HCT116 (cell line): ENCODE measurements at regions not wholly inside any gene's neighbourhood (a gene's known extent, or its start where the extent isn't known, plus 50 kb on each side); places are given as distances from the start of the nearest gene placed in this dataset.

Experiments
- ATAC-seq: fragments of 200-7000 bp; cut with Tn5 transposase; 2 replicates; pipeline ENCODE4 v1.9.1; 2020; ENCODE audit warnings: mild to moderate bottlenecking, moderate library complexity
- BruUV-seq: library from RNA; stranded (reverse); fragments of 400-500 nt; replicated peaks from 2 replicates; lab custom pipeline; 2021; lab: Mats Ljungman, UMichigan
- CTCF ChIA-PET: fragments of 300-600 bp; sonication (Branson Sonifier 250); formaldehyde crosslinking; loops from one replicate; lab custom pipeline; 2021; ENCODE audit warnings: antibody characterized with exemption; lab: Charles Lee
- POLR2A ChIA-PET: fragments of 300-600, 350-600 bp; sonication (Branson Sonifier 250); formaldehyde crosslinking; loops from one replicate; lab custom pipeline; 2021; ENCODE audit warnings: antibody characterized with exemption; lab: Charles Lee
- RAD21 ChIA-PET, 2 experiments: fragments of 300-600 bp; sonication (Branson Sonifier 250); formaldehyde crosslinking; loops; one replicate each; lab custom pipeline; 2023; ENCODE audit warnings: low total read pairs in 2 of 2; ENCODE audit not compliant: uncharacterized antibody in 2 of 2, unreplicated experiment in 2 of 2, low non-redundant PET in 1 of 2; lab: Charles Lee
- DNase-seq: peaks from one replicate; pipeline ENCODE4 v3.0.0-alpha.2; 2010; ENCODE audit warnings: low read depth, low spot score
- H2AFZ ChIP-seq: fragments of 200-600 bp; shearing (Covaris generic), sonication (generic); 2 replicates; pipeline ENCODE4 v1.6.1; 2017; ENCODE audit warnings: low read depth, mixed run types, mixed read lengths, antibody characterized with exemption, low read length; ENCODE audit not compliant: poor library complexity, severe bottlenecking
- H3K27ac ChIP-seq: 2 replicates; pipeline ENCODE4 v1.5.1; 2012; ENCODE audit warnings: low read depth, low read length
- H3K27me3 ChIP-seq: fragments of 200-600 bp; sonication (generic); 2 replicates; pipeline ENCODE4 v1.6.1; 2016; ENCODE audit warnings: mixed run types, low read length, mixed read lengths; ENCODE audit not compliant: insufficient read depth
- H3K36me3 ChIP-seq, 2 experiments: fragments of 200-500 bp in 1 of 2; fragments of 200-600 bp in 1 of 2; sonication (Bioruptor generic) in 1 of 2; sonication (generic) in 1 of 2; 2 replicates each; pipeline versions ENCODE4 v1.5.1 to v1.6.1; 2014 to 2016; ENCODE audit warnings: low read length in 2 of 2, inconsistent platforms in 1 of 2, mixed read lengths in 1 of 2, mixed run types in 1 of 2; ENCODE audit not compliant: insufficient read depth in 2 of 2, control insufficient read depth in 1 of 2
- H3K4me1 ChIP-seq, 2 experiments: fragments of 200-600 bp in 1 of 2; sonication (generic) in 1 of 2; 2 replicates each; pipeline versions ENCODE4 v1.5.1 to v1.6.1; 2012 to 2017; ENCODE audit warnings: low read length in 2 of 2, inconsistent platforms in 1 of 2, mild to moderate bottlenecking in 1 of 2, mixed read lengths in 1 of 2, mixed run types in 1 of 2, moderate library complexity in 1 of 2; ENCODE audit not compliant: insufficient read depth in 2 of 2, control insufficient read depth in 1 of 2
- H3K4me2 ChIP-seq: fragments of 200-600 bp; sonication (generic); 2 replicates; pipeline ENCODE4 v1.6.1; 2017; ENCODE audit warnings: mixed run types, low read length, mixed read lengths
- H3K4me3 ChIP-seq, 2 experiments: fragments of 200-600 bp in 1 of 2; sonication (generic) in 1 of 2; replicated peaks in 1 of 2; 2 replicates each; pipeline ENCODE4 v1.5.1; 2011 to 2016; ENCODE audit warnings: low read length in 2 of 2, control low read depth in 1 of 2, low read depth in 1 of 2, mild to moderate bottlenecking in 1 of 2, mixed read lengths in 1 of 2, mixed run types in 1 of 2
- H3K79me2 ChIP-seq: fragments of 200-600 bp; sonication (generic); 2 replicates; pipeline ENCODE4 v1.6.1; 2017; ENCODE audit warnings: mild to moderate bottlenecking, mixed run types, low read length, moderate library complexity, mixed read lengths; ENCODE audit not compliant: insufficient read depth
- H3K9ac ChIP-seq: fragments of 200-600 bp; sonication (generic); 2 replicates; pipeline ENCODE4 v1.6.1; 2016; ENCODE audit warnings: low read length, mixed read lengths
- H3K9me2 ChIP-seq: fragments of 200-600 bp; sonication (generic), shearing (Covaris generic); 2 replicates; pipeline ENCODE4 v1.6.1; 2017; ENCODE audit warnings: mixed run types, mild to moderate bottlenecking, moderate library complexity; ENCODE audit not compliant: insufficient read depth
- H3K9me3 ChIP-seq, 2 experiments: fragments of 200-500 bp in 1 of 2; fragments of 200-600 bp in 1 of 2; sonication (Bioruptor generic) in 1 of 2; sonication (generic) in 1 of 2; 2 replicates each; pipeline ENCODE4 v1.6.1; 2014 to 2017; ENCODE audit warnings: low read length in 2 of 2, mixed read lengths in 2 of 2, inconsistent platforms in 1 of 2, low read depth in 1 of 2, mild to moderate bottlenecking in 1 of 2, mixed run types in 1 of 2, moderate library complexity in 1 of 2; ENCODE audit not compliant: control insufficient read depth in 1 of 2, insufficient read depth in 1 of 2
- H4K20me1 ChIP-seq: fragments of 200-600 bp; sonication (generic), shearing (Covaris generic); 2 replicates; pipeline ENCODE4 v1.6.1; 2017; ENCODE audit warnings: mixed run types, mild to moderate bottlenecking, moderate library complexity; ENCODE audit not compliant: insufficient read depth
- CBX3 ChIP-seq: IDR thresholded peaks from 2 replicates; pipeline ENCODE4 v1.6.1; 2012; ENCODE audit warnings: low read depth
- CEBPB ChIP-seq: IDR thresholded peaks from 2 replicates; pipeline ENCODE4 v1.6.1; 2012; ENCODE audit warnings: low read depth
- ELF1 ChIP-seq: IDR thresholded peaks from 2 replicates; pipeline ENCODE4 v1.6.1; 2012; ENCODE audit warnings: low read depth, borderline replicate concordance
- JUND ChIP-seq: IDR thresholded peaks from 2 replicates; pipeline ENCODE4 v1.6.1; 2012
- POLR2A ChIP-seq: IDR thresholded peaks from 2 replicates; pipeline ENCODE4 v1.7.0; 2011; ENCODE audit warnings: borderline replicate concordance; ENCODE audit not compliant: insufficient read depth, insufficient read length; ENCODE audit errors: extremely low read depth
- POLR2AphosphoS5 ChIP-seq: IDR thresholded peaks from 2 replicates; pipeline ENCODE4 v1.6.1; 2011; ENCODE audit warnings: mild to moderate bottlenecking, low read depth, low read length, moderate library complexity
- SP1 ChIP-seq: IDR thresholded peaks from 2 replicates; pipeline ENCODE4 v1.6.1; 2012; ENCODE audit warnings: low read depth
- YY1 ChIP-seq: IDR thresholded peaks from 2 replicates; pipeline ENCODE4 v1.6.1; 2011; ENCODE audit warnings: low read length, low read depth, moderate library complexity, mild to moderate bottlenecking; ENCODE audit not compliant: insufficient replicate concordance; ENCODE audit errors: extremely low read depth
- ZNF274 ChIP-seq: fragments of 200-500 bp; sonication (Bioruptor generic); IDR thresholded peaks from 2 replicates; pipeline ENCODE4 v1.6.1; 2014; ENCODE audit warnings: mild to moderate bottlenecking, low read depth, low read length, inconsistent platforms
- intact Hi-C: fragments of 100-400 bp; cut with micrococcal nuclease; formaldehyde crosslinking; loops from 2 replicates; pipeline ENCODE4 v1.10.0; 2022
- TF ChIP-seq, protein P1 (sequence below): IDR thresholded peaks from 2 replicates; pipeline ENCODE4 v1.6.1; 2012
- TF ChIP-seq, protein P2 (sequence below), 3 experiments: fragments of 200-600 bp in 1 of 3; sonication (generic) in 1 of 3; IDR thresholded peaks in 2 of 3; conservative IDR thresholded peaks in 1 of 3; 2 replicates each; pipeline ENCODE4 v1.5.1; 2012 to 2017; ENCODE audit warnings: low read depth in 2 of 3, low read length in 2 of 3, antibody characterized with exemption in 1 of 3, borderline replicate concordance in 1 of 3, control low read depth in 1 of 3, mild to moderate bottlenecking in 1 of 3, mixed read lengths in 1 of 3, mixed run types in 1 of 3, moderate library complexity in 1 of 3; ENCODE audit not compliant: insufficient read depth in 1 of 3
- TF ChIP-seq, protein P3 (sequence below): IDR thresholded peaks from 2 replicates; pipeline ENCODE4 v1.6.1; 2012

DNA sequence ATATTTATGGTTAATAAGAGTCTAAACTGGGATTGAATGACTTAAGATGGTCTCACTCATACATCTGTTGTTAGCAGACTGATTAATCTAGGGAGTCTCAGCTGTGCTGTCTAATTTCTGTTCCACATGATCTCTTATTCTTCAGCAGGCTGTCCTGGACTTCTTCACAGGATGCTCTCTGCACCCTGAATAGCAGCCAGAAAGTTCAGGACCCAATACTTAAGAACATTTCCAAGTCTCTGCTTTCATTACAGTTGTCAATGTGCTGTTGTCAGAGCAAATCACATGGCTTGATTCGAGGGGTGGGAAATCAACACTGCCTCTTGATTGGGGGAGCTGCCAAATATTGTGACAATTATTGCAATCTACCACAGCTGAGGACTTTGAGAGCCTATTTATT is 627.1 kb upstream of the SLC8A1 start (continued):
- TF ChIP-seq POLR2A: no peak

DNA sequence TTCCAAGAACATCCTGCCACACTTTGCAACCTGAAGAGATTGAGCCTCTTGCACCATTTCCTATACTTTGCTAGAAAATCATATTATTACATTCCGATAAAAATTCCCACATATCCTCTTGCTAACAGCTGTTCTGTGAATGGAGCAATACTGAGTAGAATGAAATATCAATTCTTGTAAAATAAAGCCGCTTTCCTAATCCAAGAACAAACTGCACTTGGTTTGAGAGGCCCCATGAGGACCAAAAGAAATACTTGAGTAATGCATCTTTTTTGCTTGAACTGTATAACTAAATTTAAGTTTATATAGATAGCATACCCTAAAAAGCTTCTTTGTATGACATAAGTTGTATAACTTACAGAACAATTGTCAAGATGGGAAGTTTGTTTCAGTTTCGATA is 632.4 kb upstream of the SLC8A1 start:
- Histone ChIP-seq H3K4me2 (no peak overlapping the region), H3K4me3 (no peak overlapping the region), H3K4me1 (no peaks in the 10 kb centered on the region), H3K27ac (no peak overlapping the region), H3K79me2 (no peaks in the 10 kb centered on the region), H3K27me3 (no peaks in the 10 kb centered on the region), H3K36me3 (no peaks in the 10 kb centered on the region), H3K9ac (no peak overlapping the region), H3K9me3 (peaks cover 0 to 4% of the 10 kb centered on the region in 2 experiments; a peak in 1 of 4 replicates), H4K20me1 (no peaks in the 10 kb centered on the region), H2AFZ (no peak overlapping the region), H3K9me2 (no peaks in the 10 kb centered on the region)
- BruUV-seq: no TSS peak
- POLR2A ChIA-PET: no interaction called here
- no peak for ATAC-seq
- intact Hi-C loops: no loop called here
- DNase-seq: no peak
- RAD21 ChIA-PET: no interaction called here
- CTCF ChIA-PET: no interaction called here
- no peak for TF ChIP-seq CEBPB
- no peak for TF ChIP-seq JUND
- TF ChIP-seq ZNF274: no peak
- TF ChIP-seq SP1: no peak
- no peak for TF ChIP-seq YY1
- TF ChIP-seq, protein P1, sequence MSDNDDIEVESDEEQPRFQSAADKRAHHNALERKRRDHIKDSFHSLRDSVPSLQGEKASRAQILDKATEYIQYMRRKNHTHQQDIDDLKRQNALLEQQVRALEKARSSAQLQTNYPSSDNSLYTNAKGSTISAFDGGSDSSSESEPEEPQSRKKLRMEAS: no peak
- TF ChIP-seq CBX3: no peak
- TF ChIP-seq ELF1: no peak
- TF ChIP-seq, protein P2, sequence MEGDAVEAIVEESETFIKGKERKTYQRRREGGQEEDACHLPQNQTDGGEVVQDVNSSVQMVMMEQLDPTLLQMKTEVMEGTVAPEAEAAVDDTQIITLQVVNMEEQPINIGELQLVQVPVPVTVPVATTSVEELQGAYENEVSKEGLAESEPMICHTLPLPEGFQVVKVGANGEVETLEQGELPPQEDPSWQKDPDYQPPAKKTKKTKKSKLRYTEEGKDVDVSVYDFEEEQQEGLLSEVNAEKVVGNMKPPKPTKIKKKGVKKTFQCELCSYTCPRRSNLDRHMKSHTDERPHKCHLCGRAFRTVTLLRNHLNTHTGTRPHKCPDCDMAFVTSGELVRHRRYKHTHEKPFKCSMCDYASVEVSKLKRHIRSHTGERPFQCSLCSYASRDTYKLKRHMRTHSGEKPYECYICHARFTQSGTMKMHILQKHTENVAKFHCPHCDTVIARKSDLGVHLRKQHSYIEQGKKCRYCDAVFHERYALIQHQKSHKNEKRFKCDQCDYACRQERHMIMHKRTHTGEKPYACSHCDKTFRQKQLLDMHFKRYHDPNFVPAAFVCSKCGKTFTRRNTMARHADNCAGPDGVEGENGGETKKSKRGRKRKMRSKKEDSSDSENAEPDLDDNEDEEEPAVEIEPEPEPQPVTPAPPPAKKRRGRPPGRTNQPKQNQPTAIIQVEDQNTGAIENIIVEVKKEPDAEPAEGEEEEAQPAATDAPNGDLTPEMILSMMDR (IDR thresholded peaks at IDR 0.05 in 2 of 3, conservative IDR thresholded peaks at IDR 0.05 in 1 of 3; ENCODE audit: borderline replicate concordance in 1 of 3, insufficient read depth in 1 of 3, low read depth in 2 of 3, low read length in 2 of 3): no peak
- TF ChIP-seq POLR2AphosphoS5: no peak
- TF ChIP-seq, protein P3, sequence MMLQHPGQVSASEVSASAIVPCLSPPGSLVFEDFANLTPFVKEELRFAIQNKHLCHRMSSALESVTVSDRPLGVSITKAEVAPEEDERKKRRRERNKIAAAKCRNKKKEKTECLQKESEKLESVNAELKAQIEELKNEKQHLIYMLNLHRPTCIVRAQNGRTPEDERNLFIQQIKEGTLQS: no peak
- TF ChIP-seq, all 23 proteins: peak for 0
